Keratinocyte (primary cell): ENCODE measurements at regions not wholly inside any gene's neighbourhood (a gene's known extent, or its start where the extent isn't known, plus 50 kb on each side); places are given as distances from the start of the nearest gene placed in this dataset.

Experiments used
- DNase-seq: peaks from one replicate; pipeline ENCODE4 v3.0.0-alpha.2; 2011; ENCODE audit warnings: low read depth, missing footprints, low spot score
- FAIRE-seq: peaks from 2 replicates; lab custom pipeline; 2011; peaks lifted over from hg19 to GRCh38; lab: Jason Lieb, UNC
- H2AFZ ChIP-seq: 2 replicates; pipeline ENCODE4 v1.6.0; 2012; ENCODE audit warnings: low read length, control low read depth, inconsistent platforms; ENCODE audit not compliant: control insufficient read depth
- H3K27ac ChIP-seq: 2 replicates; pipeline ENCODE4 v1.5.1; 2011; ENCODE audit warnings: low read length; ENCODE audit not compliant: control insufficient read depth, insufficient read depth
- H3K27me3 ChIP-seq: 3 replicates; pipeline ENCODE4 v1.6.0; 2011; ENCODE audit warnings: low read length; ENCODE audit not compliant: control insufficient read depth, insufficient read depth; ENCODE audit errors: extremely low read depth
- H3K36me3 ChIP-seq, 2 experiments: 2 replicates in 1 of 2; 3 replicates in 1 of 2; pipeline ENCODE4 v1.5.1; 2011; ENCODE audit warnings: low read length in 2 of 2, mild to moderate bottlenecking in 1 of 2; ENCODE audit not compliant: control insufficient read depth in 2 of 2, insufficient read depth in 2 of 2; ENCODE audit errors: extremely low read depth in 1 of 2
- H3K4me1 ChIP-seq: 3 replicates; pipeline ENCODE4 v1.5.1; 2011; ENCODE audit warnings: low read length; ENCODE audit not compliant: control insufficient read depth, insufficient read depth; ENCODE audit errors: extremely low read depth
- H3K4me2 ChIP-seq: 3 replicates; pipeline ENCODE4 v1.6.0; 2011; ENCODE audit warnings: low read depth, low read length; ENCODE audit not compliant: control insufficient read depth, insufficient read depth; ENCODE audit errors: extremely low read depth
- H3K4me3 ChIP-seq, 3 experiments: fragments of 200-600 bp in 1 of 3; sonication (generic) in 1 of 3; 2 replicates in 2 of 3; 3 replicates in 1 of 3; pipeline ENCODE4 v1.5.1; 2011 to 2016; ENCODE audit warnings: low read length in 3 of 3, mild to moderate bottlenecking in 3 of 3, control low read depth in 2 of 3, inconsistent platforms in 1 of 3, low read depth in 1 of 3, mixed read lengths in 1 of 3, mixed run types in 1 of 3, moderate library complexity in 1 of 3; ENCODE audit not compliant: control insufficient read depth in 2 of 3, insufficient read depth in 2 of 3; ENCODE audit errors: extremely low read depth in 1 of 3
- H3K79me2 ChIP-seq: 2 replicates; pipeline ENCODE4 v1.6.0; 2012; ENCODE audit warnings: low read length; ENCODE audit not compliant: control insufficient read depth, insufficient read depth
- H3K9ac ChIP-seq: 3 replicates; pipeline ENCODE4 v1.6.0; 2011; ENCODE audit warnings: low read length; ENCODE audit not compliant: control insufficient read depth, insufficient read depth; ENCODE audit errors: extremely low read depth
- H3K9me1 ChIP-seq: 3 replicates; pipeline ENCODE4 v1.6.0; 2011; ENCODE audit warnings: low read length; ENCODE audit not compliant: control insufficient read depth, insufficient read depth; ENCODE audit errors: extremely low read depth
- H3K9me3 ChIP-seq: 2 replicates; pipeline ENCODE4 v1.5.1; 2012; ENCODE audit warnings: low read depth, low read length; ENCODE audit not compliant: control insufficient read depth
- H4K20me1 ChIP-seq: 3 replicates; pipeline ENCODE4 v1.6.0; 2011; ENCODE audit warnings: low read length; ENCODE audit not compliant: control insufficient read depth, insufficient read depth; ENCODE audit errors: extremely low read depth
- EZH2 ChIP-seq: IDR thresholded peaks from one replicate; pipeline ENCODE4 v1.6.1; 2012; ENCODE audit warnings: inconsistent platforms, mild to moderate bottlenecking, low read length, moderate library complexity
- dilution Hi-C: fragments of 300-500 bp; cut with MboI; formaldehyde crosslinking; loops from one replicate; pipeline ENCODE4 v1.7.0; 2020; ENCODE audit warnings: low sequenced_read_pairs; ENCODE audit not compliant: extremely low pct_ligation_motif_present
- TF ChIP-seq, protein P1 (sequence below), 3 experiments: IDR thresholded peaks in 1 of 3; conservative IDR thresholded peaks in 1 of 3; optimal IDR thresholded peaks in 1 of 3; 2 replicates in 2 of 3; 3 replicates in 1 of 3; pipeline versions ENCODE3 to v1.5.1; 2011; ENCODE audit warnings: low read length in 3 of 3, mild to moderate bottlenecking in 3 of 3, moderate library complexity in 2 of 3, control low read depth in 1 of 3, inconsistent platforms in 1 of 3; ENCODE audit not compliant: insufficient read depth in 2 of 3; ENCODE audit errors: extremely low read depth in 1 of 3

DNA sequence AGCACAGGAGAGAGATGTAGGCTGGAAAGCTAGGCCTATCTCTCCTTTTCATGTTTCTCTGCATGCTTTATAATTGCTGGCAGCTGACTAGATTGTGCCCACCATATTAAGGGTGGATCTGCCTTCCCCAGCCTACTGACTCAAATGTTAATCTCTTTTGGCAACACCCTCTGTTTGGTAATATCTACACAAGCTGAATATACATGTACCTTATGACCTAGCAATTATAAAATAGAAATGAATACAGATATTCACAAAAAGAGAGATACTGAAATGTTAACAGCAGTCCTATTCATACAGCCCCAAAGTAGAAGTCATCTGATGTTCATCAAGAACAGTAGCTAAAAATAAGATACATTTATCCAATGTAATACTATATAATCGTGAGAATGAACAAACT, 429.6 kb downstream of the EPM2A start:
- Histone ChIP-seq H3K36me3 (no peaks in the 10 kb centered on the region), H2AFZ (no peak overlapping the region), H3K9ac (no peak overlapping the region), H3K9me3 (no peaks in the 10 kb centered on the region), H3K79me2 (no peaks in the 10 kb centered on the region), H3K9me1 (no peaks in the 10 kb centered on the region), H4K20me1 (no peaks in the 10 kb centered on the region), H3K27me3 (no peaks in the 10 kb centered on the region), H3K4me3 (no peak overlapping the region), H3K4me1 (no peaks in the 10 kb centered on the region), H3K4me2 (no peak overlapping the region), H3K27ac (no peak overlapping the region)
- FAIRE-seq (no peak), DNase-seq (no peak)
- TF ChIP-seq, protein P1, sequence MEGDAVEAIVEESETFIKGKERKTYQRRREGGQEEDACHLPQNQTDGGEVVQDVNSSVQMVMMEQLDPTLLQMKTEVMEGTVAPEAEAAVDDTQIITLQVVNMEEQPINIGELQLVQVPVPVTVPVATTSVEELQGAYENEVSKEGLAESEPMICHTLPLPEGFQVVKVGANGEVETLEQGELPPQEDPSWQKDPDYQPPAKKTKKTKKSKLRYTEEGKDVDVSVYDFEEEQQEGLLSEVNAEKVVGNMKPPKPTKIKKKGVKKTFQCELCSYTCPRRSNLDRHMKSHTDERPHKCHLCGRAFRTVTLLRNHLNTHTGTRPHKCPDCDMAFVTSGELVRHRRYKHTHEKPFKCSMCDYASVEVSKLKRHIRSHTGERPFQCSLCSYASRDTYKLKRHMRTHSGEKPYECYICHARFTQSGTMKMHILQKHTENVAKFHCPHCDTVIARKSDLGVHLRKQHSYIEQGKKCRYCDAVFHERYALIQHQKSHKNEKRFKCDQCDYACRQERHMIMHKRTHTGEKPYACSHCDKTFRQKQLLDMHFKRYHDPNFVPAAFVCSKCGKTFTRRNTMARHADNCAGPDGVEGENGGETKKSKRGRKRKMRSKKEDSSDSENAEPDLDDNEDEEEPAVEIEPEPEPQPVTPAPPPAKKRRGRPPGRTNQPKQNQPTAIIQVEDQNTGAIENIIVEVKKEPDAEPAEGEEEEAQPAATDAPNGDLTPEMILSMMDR (optimal IDR thresholded peaks at IDR 0.05 in 1 of 3, IDR thresholded peaks at IDR 0.05 in 1 of 3, conservative IDR thresholded peaks at IDR 0.05 in 1 of 3; ENCODE audit: extremely low read depth in 1 of 3, insufficient read depth in 2 of 3, low read length in 3 of 3), result no peak
- TF ChIP-seq EZH2, result no peak
- dilution Hi-C loops, result no loop called here

DNA sequence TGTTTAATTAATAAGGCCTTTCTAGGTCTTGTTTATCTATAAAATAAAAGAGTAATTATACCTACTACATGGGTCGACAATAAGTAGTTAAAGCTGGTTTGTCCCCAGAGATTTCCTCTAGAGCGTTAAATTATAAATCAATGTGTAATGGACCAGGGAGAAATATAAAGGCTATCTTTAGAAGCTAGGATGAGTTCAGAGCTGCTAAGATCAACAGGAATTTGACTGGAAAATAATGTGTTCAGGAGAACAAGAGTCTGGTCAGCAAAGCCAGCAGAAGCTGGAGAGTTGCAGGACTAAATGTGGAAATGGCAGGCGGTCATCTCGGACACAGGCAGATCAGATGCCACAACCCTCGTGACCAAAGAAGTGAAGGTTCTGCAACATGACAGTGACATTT, 428.8 kb downstream of the EPM2A start:
- FAIRE-seq, result no peak
- dilution Hi-C loops, result no loop called here

More for the DNA sequence above, 428.8 kb downstream of the EPM2A start:
- Histone ChIP-seq H3K4me3 (no peak overlapping the region), H3K27me3 (no peaks in the 10 kb centered on the region), H4K20me1 (no peaks in the 10 kb centered on the region), H2AFZ (no peak overlapping the region), H3K9me3 (no peaks in the 10 kb centered on the region), H3K9ac (no peak overlapping the region), H3K4me2 (no peak overlapping the region), H3K79me2 (no peaks in the 10 kb centered on the region), H3K36me3 (no peaks in the 10 kb centered on the region), H3K4me1 (no peaks in the 10 kb centered on the region), H3K9me1 (no peaks in the 10 kb centered on the region), H3K27ac (no peak overlapping the region)
- TF ChIP-seq, protein P1 (optimal IDR thresholded peaks at IDR 0.05 in 1 of 3, IDR thresholded peaks at IDR 0.05 in 1 of 3, conservative IDR thresholded peaks at IDR 0.05 in 1 of 3; ENCODE audit: extremely low read depth in 1 of 3, insufficient read depth in 2 of 3, low read length in 3 of 3), result no peak
- TF ChIP-seq EZH2, result no peak
- no peak for DNase-seq
